GM12874 (cell line): ENCODE measurements at regions not wholly inside any gene's neighbourhood (a gene's known extent, or its start where the extent isn't known, plus 50 kb on each side); places are given as distances from the start of the nearest gene placed in this dataset.

Source experiments
- CTCF ChIP-seq: IDR thresholded peaks from 2 replicates; pipeline ENCODE4 v1.5.1; 2011; ENCODE audit warnings: low read depth, mild to moderate bottlenecking, control low read depth, low read length, moderate library complexity; ENCODE audit not compliant: insufficient read depth

GRCh38 chr2:5867056-5867455 lies 174.9 kb downstream of the SOX11 start:
- no peak for TF ChIP-seq CTCF

GRCh38 chr2:5868931-5869330 lies 176.7 kb downstream of the SOX11 start:
- no peak for TF ChIP-seq CTCF

- no peak for TF ChIP-seq CTCF
Measured at GRCh38 chr2:5869936-5870335, 177.8 kb downstream of the SOX11 start.

GRCh38 chr2:5877360-5877759 lies 185.2 kb downstream of the SOX11 start:
- no peak for TF ChIP-seq CTCF

GRCh38 chr2:5885451-5886173 lies 193.4 kb downstream of the SOX11 start:
- TF ChIP-seq CTCF: no peak

GRCh38 chr2:5886462-5886861 lies 194.3 kb downstream of the SOX11 start:
- no peak for TF ChIP-seq CTCF

GRCh38 chr2:5888126-5888525 lies 195.9 kb downstream of the SOX11 start:
- TF ChIP-seq CTCF: no peak
